Cardiac muscle cell (in vitro differentiated cells and primary cell): ENCODE measurements at regions not wholly inside any gene's neighbourhood (a gene's known extent, or its start where the extent isn't known, plus 50 kb on each side); places are given as distances from the start of the nearest gene placed in this dataset.

Source experiments
- DNase-seq, 2 donors: peaks; one replicate each; pipeline versions ENCODE4 v3.0.0 to v3.0.0-alpha.2; 2010 to 2017; ENCODE audit warnings: low read depth in 1 of 2, low spot score in 1 of 2
- H3K27ac ChIP-seq: fragments of 200-600 bp; sonication (generic); 2 replicates; pipeline ENCODE4 v1.5.1; 2016
- H3K27me3 ChIP-seq: fragments of 200-600 bp; sonication (generic); 2 replicates; pipeline ENCODE4 v1.6.0; 2016; ENCODE audit warnings: control low read depth
- H3K36me3 ChIP-seq: fragments of 200-600 bp; sonication (generic); 2 replicates; pipeline ENCODE4 v1.5.1; 2016; ENCODE audit warnings: control low read depth
- H3K4me1 ChIP-seq: fragments of 200-600 bp; sonication (generic); 2 replicates; pipeline ENCODE4 v1.8.1; 2017; ENCODE audit warnings: low read depth, mild to moderate bottlenecking, mixed run types
- H3K4me3 ChIP-seq: fragments of 200-600 bp; sonication (generic); 2 replicates; pipeline ENCODE4 v1.5.1; 2016; ENCODE audit warnings: mild to moderate bottlenecking
- H3K9me3 ChIP-seq: fragments of 200-600 bp; sonication (generic); 2 replicates; pipeline ENCODE4 v1.5.1; 2017; ENCODE audit warnings: low read depth, mild to moderate bottlenecking, control low read depth
- TF ChIP-seq, protein P1 (sequence below): IDR thresholded peaks from 2 replicates; pipeline ENCODE4 v1.5.1; 2012; ENCODE audit warnings: low read depth, mild to moderate bottlenecking, low read length

GRCh38 chr3:25021816-25022215, 406.2 kb upstream of the RARB start:
- H3K27me3 ChIP-seq: no peaks in the 10 kb centered on the region
- DNase-seq: peak in 1 of 2 donors; percentile 66

DNA sequence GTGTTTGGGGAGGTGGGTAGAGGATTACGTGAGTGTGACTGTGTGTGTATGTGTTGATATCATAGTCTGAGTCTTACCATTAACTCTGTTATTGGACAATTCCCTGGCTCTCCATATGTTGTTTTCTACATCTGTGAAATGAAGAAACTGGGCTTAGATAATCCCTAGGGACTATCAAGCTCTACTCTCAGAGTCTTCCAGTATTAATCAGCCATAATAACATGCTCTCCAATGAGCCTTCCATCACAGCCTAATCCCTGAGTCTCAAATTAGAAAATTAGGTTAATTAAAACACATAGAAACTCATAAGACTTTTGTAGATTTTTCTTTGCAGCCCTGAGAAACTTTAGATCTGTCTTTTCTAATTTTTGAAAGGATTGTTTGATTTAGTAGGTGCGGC, 404.2 kb upstream of the RARB start:
- no peak overlapping the region for H3K27ac ChIP-seq
- H3K9me3 ChIP-seq: no peaks in the 10 kb centered on the region
- no peak overlapping the region for H3K4me3 ChIP-seq
- no peak for DNase-seq
- TF ChIP-seq, protein P1, sequence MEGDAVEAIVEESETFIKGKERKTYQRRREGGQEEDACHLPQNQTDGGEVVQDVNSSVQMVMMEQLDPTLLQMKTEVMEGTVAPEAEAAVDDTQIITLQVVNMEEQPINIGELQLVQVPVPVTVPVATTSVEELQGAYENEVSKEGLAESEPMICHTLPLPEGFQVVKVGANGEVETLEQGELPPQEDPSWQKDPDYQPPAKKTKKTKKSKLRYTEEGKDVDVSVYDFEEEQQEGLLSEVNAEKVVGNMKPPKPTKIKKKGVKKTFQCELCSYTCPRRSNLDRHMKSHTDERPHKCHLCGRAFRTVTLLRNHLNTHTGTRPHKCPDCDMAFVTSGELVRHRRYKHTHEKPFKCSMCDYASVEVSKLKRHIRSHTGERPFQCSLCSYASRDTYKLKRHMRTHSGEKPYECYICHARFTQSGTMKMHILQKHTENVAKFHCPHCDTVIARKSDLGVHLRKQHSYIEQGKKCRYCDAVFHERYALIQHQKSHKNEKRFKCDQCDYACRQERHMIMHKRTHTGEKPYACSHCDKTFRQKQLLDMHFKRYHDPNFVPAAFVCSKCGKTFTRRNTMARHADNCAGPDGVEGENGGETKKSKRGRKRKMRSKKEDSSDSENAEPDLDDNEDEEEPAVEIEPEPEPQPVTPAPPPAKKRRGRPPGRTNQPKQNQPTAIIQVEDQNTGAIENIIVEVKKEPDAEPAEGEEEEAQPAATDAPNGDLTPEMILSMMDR: no peak
- no peaks in the 10 kb centered on the region for H3K36me3 ChIP-seq
- H3K4me1 ChIP-seq: no peaks in the 10 kb centered on the region
- H3K27me3 ChIP-seq: no peaks in the 10 kb centered on the region

More at GRCh38 chr3:25021816-25022215, 406.2 kb upstream of the RARB start:
- H3K27ac ChIP-seq: no peak overlapping the region
- TF ChIP-seq, protein P1: peak; percentile 65
- H3K4me1 ChIP-seq: no peaks in the 10 kb centered on the region
- no peak overlapping the region for H3K4me3 ChIP-seq
- no peaks in the 10 kb centered on the region for H3K9me3 ChIP-seq
- no peaks in the 10 kb centered on the region for H3K36me3 ChIP-seq

DNA sequence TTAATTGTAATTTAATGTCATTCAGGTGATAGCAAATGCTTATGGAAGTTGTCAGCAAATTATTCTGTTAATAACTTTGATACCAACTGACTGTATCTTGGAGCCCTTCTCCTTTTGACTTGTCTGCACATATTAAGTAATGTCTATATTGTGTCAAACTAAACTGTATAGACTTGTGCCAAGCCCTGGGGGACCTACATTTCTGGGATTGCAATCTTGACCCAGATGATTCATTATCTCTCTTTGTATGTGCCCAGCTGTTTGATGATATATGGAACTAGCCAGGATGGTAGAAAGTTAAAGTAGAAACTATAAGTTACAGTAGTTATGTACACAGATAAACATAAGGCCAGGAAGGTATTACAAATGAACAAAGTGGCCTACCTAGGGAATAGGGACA, 402.8 kb upstream of the RARB start:
- no peak overlapping the region for H3K4me3 ChIP-seq
- no peaks in the 10 kb centered on the region for H3K9me3 ChIP-seq
- no peaks in the 10 kb centered on the region for H3K4me1 ChIP-seq
- DNase-seq: no peak
- no peaks in the 10 kb centered on the region for H3K27me3 ChIP-seq
- TF ChIP-seq, protein P1: no peak
- no peak overlapping the region for H3K27ac ChIP-seq
- no peaks in the 10 kb centered on the region for H3K36me3 ChIP-seq

GRCh38 chr3:25027650-25028049, 400.4 kb upstream of the RARB start:
- no peaks in the 10 kb centered on the region for H3K4me1 ChIP-seq
- TF ChIP-seq, protein P1: no peak

DNA sequence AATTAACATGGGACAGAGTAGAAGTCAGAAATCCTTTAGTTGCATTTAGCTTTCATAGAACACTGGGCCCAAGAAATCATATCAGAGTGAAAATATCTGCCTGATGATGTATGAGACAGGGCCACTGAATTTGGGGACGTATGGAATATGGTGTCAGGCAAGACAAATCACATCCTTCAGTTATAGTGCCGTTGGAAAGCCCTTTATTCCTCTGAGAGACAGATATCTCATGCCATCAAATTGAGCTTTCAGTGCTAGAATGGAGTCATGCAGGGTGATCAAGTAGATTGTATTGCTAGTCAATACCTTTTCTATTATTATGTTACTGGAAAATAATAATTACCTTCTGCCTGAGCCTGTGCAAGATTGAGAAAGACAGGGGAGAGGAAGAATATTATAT, 398.2 kb upstream of the RARB start:
- DNase-seq: no peak
- Histone ChIP-seq H3K4me3 (no peak overlapping the region), H3K9me3 (no peaks in the 10 kb centered on the region), H3K36me3 (no peaks in the 10 kb centered on the region), H3K27me3 (no peaks in the 10 kb centered on the region), H3K27ac (no peak overlapping the region), H3K4me1 (no peaks in the 10 kb centered on the region)
- TF ChIP-seq, protein P1: no peak

More at GRCh38 chr3:25027650-25028049, 400.4 kb upstream of the RARB start:
- Histone ChIP-seq H3K27me3 (no peaks in the 10 kb centered on the region), H3K9me3 (no peaks in the 10 kb centered on the region), H3K4me3 (no peak overlapping the region), H3K27ac (no peak overlapping the region), H3K36me3 (no peaks in the 10 kb centered on the region)
- no peak for DNase-seq

- Histone ChIP-seq H3K9me3 (no peaks in the 10 kb centered on the region), H3K4me3 (no peak overlapping the region), H3K27ac (no peak overlapping the region), H3K27me3 (no peaks in the 10 kb centered on the region), H3K36me3 (no peaks in the 10 kb centered on the region), H3K4me1 (peaks cover 7% of the 10 kb centered on the region)
- TF ChIP-seq, protein P1: no peak
- no peak for DNase-seq
Observed at GRCh38 chr3:25032344-25032743, 395.7 kb upstream of the RARB start.
